HG02973 (cell line): ENCODE measurements at regions not wholly inside any gene's neighbourhood (a gene's known extent, or its start where the extent isn't known, plus 50 kb on each side); places are given as distances from the start of the nearest gene placed in this dataset.

ENCODE experiments used
- ATAC-seq: cut with Tn5 transposase; IDR thresholded peaks from one replicate; pipeline ENCODE4 v1.9.1; 2021; ENCODE audit warnings: moderate library complexity; ENCODE audit not compliant: unreplicated experiment

- no peak for ATAC-seq
Observed at GRCh38 chr2:156647377-156648010, 211.3 kb downstream of the GPD2 start.

- ATAC-seq = no peak
Observed at GRCh38 chr2:156648522-156648921, 212.3 kb downstream of the GPD2 start.

GRCh38 chr2:156649596-156649995 is 213.4 kb downstream of the GPD2 start:
- no peak for ATAC-seq

- ATAC-seq = no peak
Observed at GRCh38 chr2:156652691-156653090, 216.5 kb downstream of the GPD2 start.

- no peak for ATAC-seq
Observed at GRCh38 chr2:156653675-156654074, 217.5 kb downstream of the GPD2 start.

- ATAC-seq = no peak
Observed at GRCh38 chr2:156657809-156658208, 221.6 kb downstream of the GPD2 start.

- ATAC-seq = no peak
Observed at GRCh38 chr2:156659694-156660093, 223.5 kb downstream of the GPD2 start.

GRCh38 chr2:156663757-156664409 is 227.7 kb downstream of the GPD2 start:
- no peak for ATAC-seq

- no peak for ATAC-seq
Observed at GRCh38 chr2:156666130-156666785, 230.1 kb downstream of the GPD2 start.

- ATAC-seq = no peak
Observed at GRCh38 chr2:156670104-156670503, 233.9 kb downstream of the GPD2 start.

- ATAC-seq = no peak
Observed at GRCh38 chr2:156671706-156672361, 235.7 kb downstream of the GPD2 start.

- no peak for ATAC-seq
Observed at GRCh38 chr2:156672556-156673332, 236.6 kb downstream of the GPD2 start.

- no peak for ATAC-seq
Observed at GRCh38 chr2:156673333-156673615, 237.1 kb downstream of the GPD2 start.

- no peak for ATAC-seq
Observed at GRCh38 chr2:156673981-156674380, 237.8 kb downstream of the GPD2 start.

- no peak for ATAC-seq
Observed at GRCh38 chr2:156675896-156676295, 239.7 kb downstream of the GPD2 start.

- no peak for ATAC-seq
Observed at GRCh38 chr2:156679820-156680219, 243.6 kb downstream of the GPD2 start.

- no peak for ATAC-seq
Observed at GRCh38 chr2:156680266-156680665, 244.1 kb downstream of the GPD2 start.

- no peak for ATAC-seq
Observed at GRCh38 chr2:156687126-156687525, 250.9 kb downstream of the GPD2 start.

GRCh38 chr2:156687715-156688114 is 251.5 kb downstream of the GPD2 start:
- no peak for ATAC-seq

GRCh38 chr2:156689939-156690338 is 253.8 kb downstream of the GPD2 start:
- no peak for ATAC-seq

- ATAC-seq = no peak
Observed at GRCh38 chr2:156691014-156691413, 254.8 kb downstream of the GPD2 start.
